GM23248 (cell line): ENCODE measurements at regions not wholly inside any gene's neighbourhood (a gene's known extent, or its start where the extent isn't known, plus 50 kb on each side); places are given as distances from the start of the nearest gene placed in this dataset.
"Not testable (repeated sequence)": the region's sequence is repeated elsewhere in the genome, so short reads cannot be mapped to it uniquely, and the experiment has no call there.

ENCODE experiments used
- EZH2 ChIP-seq: fragments of 200-600 bp; sonication (generic); IDR thresholded peaks from 2 replicates; pipeline ENCODE4 v1.6.1; 2018; ENCODE audit warnings: antibody characterized with exemption, mild to moderate bottlenecking; ENCODE audit not compliant: insufficient read depth, poor library complexity, severe bottlenecking
- EZH2phosphoT487 ChIP-seq: fragments of 200-600 bp; sonication (generic); IDR thresholded peaks from 2 replicates; pipeline ENCODE4 v1.6.1; 2018; ENCODE audit warnings: antibody characterized with exemption, moderate library complexity, mild to moderate bottlenecking, low read depth; ENCODE audit not compliant: insufficient read depth

- not testable (repeated sequence) for TF ChIP-seq EZH2, EZH2phosphoT487
Observed at GRCh38 chr17:22548873-22549272, 856.5 kb downstream of the KCNJ18 start.
